A673 (cell line): ENCODE measurements at regions not wholly inside any gene's neighbourhood (a gene's known extent, or its start where the extent isn't known, plus 50 kb on each side); places are given as distances from the start of the nearest gene placed in this dataset.

Experiments
- EZH2 ChIP-seq: fragments of 200-600 bp; sonication (generic); IDR thresholded peaks from 2 replicates; pipeline ENCODE4 v1.6.1; 2017; ENCODE audit warnings: borderline replicate concordance, low read depth, mild to moderate bottlenecking, mixed read lengths, antibody characterized with exemption, low read length; ENCODE audit not compliant: poor library complexity, severe bottlenecking
- TF ChIP-seq, protein P1 (sequence below): fragments of 300-800, 200-600 bp; sonication (generic); conservative IDR thresholded peaks from 2 replicates; pipeline ENCODE4 v1.5.1; 2017; ENCODE audit warnings: low read depth, mild to moderate bottlenecking, antibody characterized with exemption, low read length, moderate library complexity, mixed read lengths

GRCh38 chr21:34243562-34243961 lies 120.2 kb upstream of the KCNE2 start:
- TF ChIP-seq, protein P1, sequence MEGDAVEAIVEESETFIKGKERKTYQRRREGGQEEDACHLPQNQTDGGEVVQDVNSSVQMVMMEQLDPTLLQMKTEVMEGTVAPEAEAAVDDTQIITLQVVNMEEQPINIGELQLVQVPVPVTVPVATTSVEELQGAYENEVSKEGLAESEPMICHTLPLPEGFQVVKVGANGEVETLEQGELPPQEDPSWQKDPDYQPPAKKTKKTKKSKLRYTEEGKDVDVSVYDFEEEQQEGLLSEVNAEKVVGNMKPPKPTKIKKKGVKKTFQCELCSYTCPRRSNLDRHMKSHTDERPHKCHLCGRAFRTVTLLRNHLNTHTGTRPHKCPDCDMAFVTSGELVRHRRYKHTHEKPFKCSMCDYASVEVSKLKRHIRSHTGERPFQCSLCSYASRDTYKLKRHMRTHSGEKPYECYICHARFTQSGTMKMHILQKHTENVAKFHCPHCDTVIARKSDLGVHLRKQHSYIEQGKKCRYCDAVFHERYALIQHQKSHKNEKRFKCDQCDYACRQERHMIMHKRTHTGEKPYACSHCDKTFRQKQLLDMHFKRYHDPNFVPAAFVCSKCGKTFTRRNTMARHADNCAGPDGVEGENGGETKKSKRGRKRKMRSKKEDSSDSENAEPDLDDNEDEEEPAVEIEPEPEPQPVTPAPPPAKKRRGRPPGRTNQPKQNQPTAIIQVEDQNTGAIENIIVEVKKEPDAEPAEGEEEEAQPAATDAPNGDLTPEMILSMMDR, result peak; percentile 74
- no peak for TF ChIP-seq EZH2
